OCI-LY3 (cell line): ENCODE measurements at regions not wholly inside any gene's neighbourhood (a gene's known extent, or its start where the extent isn't known, plus 50 kb on each side); places are given as distances from the start of the nearest gene placed in this dataset.

Source experiments
- EZH2phosphoT487 ChIP-seq: fragments of 200-600 bp; shearing (Covaris generic); IDR thresholded peaks from 2 replicates; pipeline ENCODE4 v1.6.1; 2018; ENCODE audit warnings: antibody characterized with exemption, mixed run types, low read depth
- TF ChIP-seq, protein P1 (sequence below): fragments of 200-600, 300-600 bp; sonication (generic); IDR thresholded peaks from 2 replicates; pipeline ENCODE4 v1.5.1; 2014; ENCODE audit warnings: antibody characterized with exemption, low read length, low read depth

GRCh38 chr11:119519796-119520195, 96.8 kb upstream of the THY1 start:
- TF ChIP-seq, protein P1, sequence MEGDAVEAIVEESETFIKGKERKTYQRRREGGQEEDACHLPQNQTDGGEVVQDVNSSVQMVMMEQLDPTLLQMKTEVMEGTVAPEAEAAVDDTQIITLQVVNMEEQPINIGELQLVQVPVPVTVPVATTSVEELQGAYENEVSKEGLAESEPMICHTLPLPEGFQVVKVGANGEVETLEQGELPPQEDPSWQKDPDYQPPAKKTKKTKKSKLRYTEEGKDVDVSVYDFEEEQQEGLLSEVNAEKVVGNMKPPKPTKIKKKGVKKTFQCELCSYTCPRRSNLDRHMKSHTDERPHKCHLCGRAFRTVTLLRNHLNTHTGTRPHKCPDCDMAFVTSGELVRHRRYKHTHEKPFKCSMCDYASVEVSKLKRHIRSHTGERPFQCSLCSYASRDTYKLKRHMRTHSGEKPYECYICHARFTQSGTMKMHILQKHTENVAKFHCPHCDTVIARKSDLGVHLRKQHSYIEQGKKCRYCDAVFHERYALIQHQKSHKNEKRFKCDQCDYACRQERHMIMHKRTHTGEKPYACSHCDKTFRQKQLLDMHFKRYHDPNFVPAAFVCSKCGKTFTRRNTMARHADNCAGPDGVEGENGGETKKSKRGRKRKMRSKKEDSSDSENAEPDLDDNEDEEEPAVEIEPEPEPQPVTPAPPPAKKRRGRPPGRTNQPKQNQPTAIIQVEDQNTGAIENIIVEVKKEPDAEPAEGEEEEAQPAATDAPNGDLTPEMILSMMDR = no peak
- TF ChIP-seq EZH2phosphoT487 = no peak
